Testis (tissue), 2 donors: ENCODE measurements at regions not wholly inside any gene's neighbourhood (a gene's known extent, or its start where the extent isn't known, plus 50 kb on each side); places are given as distances from the start of the nearest gene placed in this dataset.

Source experiments
- POLR2A ChIP-seq: fragments of 450-650 bp; IDR thresholded peaks from one replicate; pipeline ENCODE4 v1.6.1; 2017; ENCODE audit warnings: antibody characterized with exemption, mild to moderate bottlenecking, moderate library complexity
- TF ChIP-seq, protein P1 (sequence below), 3 experiments: fragments of 450-650 bp in 2 of 3; fragments of 200-600 bp in 1 of 3; sonication (generic) in 1 of 3; IDR thresholded peaks; one replicate each; pipeline ENCODE4 v1.5.1; 2016 to 2019; ENCODE audit warnings: antibody characterized with exemption in 3 of 3, mild to moderate bottlenecking in 2 of 3, moderate library complexity in 1 of 3

DNA sequence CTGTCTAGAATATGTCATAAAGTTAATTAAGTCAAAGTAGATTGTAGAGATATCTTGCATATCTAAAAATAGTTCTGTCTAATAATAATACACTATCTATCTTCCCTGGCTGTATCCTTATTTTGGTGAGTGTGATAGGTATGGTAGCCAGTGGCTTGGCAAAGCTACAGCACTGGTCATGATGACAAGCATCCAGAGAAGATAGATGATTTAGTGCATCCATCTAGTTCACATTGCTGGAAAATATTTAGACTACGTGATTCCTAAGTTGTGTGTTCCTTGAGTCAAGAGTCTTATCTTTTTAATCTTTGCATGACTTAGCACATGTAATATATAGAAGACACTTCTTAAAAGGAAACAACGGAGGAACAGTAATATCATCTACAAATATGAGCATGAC, 711.2 kb upstream of the KCND2 start:
- no peak for TF ChIP-seq POLR2A
- TF ChIP-seq, protein P1, sequence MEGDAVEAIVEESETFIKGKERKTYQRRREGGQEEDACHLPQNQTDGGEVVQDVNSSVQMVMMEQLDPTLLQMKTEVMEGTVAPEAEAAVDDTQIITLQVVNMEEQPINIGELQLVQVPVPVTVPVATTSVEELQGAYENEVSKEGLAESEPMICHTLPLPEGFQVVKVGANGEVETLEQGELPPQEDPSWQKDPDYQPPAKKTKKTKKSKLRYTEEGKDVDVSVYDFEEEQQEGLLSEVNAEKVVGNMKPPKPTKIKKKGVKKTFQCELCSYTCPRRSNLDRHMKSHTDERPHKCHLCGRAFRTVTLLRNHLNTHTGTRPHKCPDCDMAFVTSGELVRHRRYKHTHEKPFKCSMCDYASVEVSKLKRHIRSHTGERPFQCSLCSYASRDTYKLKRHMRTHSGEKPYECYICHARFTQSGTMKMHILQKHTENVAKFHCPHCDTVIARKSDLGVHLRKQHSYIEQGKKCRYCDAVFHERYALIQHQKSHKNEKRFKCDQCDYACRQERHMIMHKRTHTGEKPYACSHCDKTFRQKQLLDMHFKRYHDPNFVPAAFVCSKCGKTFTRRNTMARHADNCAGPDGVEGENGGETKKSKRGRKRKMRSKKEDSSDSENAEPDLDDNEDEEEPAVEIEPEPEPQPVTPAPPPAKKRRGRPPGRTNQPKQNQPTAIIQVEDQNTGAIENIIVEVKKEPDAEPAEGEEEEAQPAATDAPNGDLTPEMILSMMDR (IDR thresholded peaks at IDR 0.05): no peak
